ENCODE measurements at regions not wholly inside any gene's neighbourhood (a gene's known extent, or its start where the extent isn't known, plus 50 kb on each side); places are given as distances from the start of the nearest gene placed in this dataset.

- TF ChIP-seq CTCF (IDR thresholded peaks at IDR 0.05) (no peak), POLR2A (IDR thresholded peaks at IDR 0.05) (no peak)
Measured at GRCh38 chr1:238701024-238701423, 685.3 kb upstream of the CHRM3 start.
